ENCODE measurements at regions not wholly inside any gene's neighbourhood (a gene's known extent, or its start where the extent isn't known, plus 50 kb on each side); places are given as distances from the start of the nearest gene placed in this dataset.
A peak's percentile ranks its signal among the peaks of the same experiment; 100 is the strongest.
"Not testable (repeated sequence)": the region's sequence is repeated elsewhere in the genome, so short reads cannot be mapped to it uniquely, and the experiment has no call there.

- peak; percentile 9 for DNase-seq
These were observed 1897.6 kb upstream of the FLRT2 start for GRCh38 chr14:83632375-83632774.

- no peak for DNase-seq
These were observed 1891.0 kb upstream of the FLRT2 start for GRCh38 chr14:83638748-83639504.

GRCh38 chr14:83639505-83639875, 1890.5 kb upstream of the FLRT2 start:
- not testable (repeated sequence) for DNase-seq

GRCh38 chr14:83646228-83646627, 1883.7 kb upstream of the FLRT2 start:
- no peak for DNase-seq

- DNase-seq, result no peak
These were observed 1869.3 kb upstream of the FLRT2 start for GRCh38 chr14:83660597-83660996.

GRCh38 chr14:83664389-83664788, 1865.6 kb upstream of the FLRT2 start:
- DNase-seq, result no peak

GRCh38 chr14:83689265-83689664, 1840.7 kb upstream of the FLRT2 start:
- DNase-seq, result no peak

- no peak for DNase-seq
These were observed 1832.8 kb upstream of the FLRT2 start for GRCh38 chr14:83697099-83697498.

GRCh38 chr14:83702619-83703018, 1827.3 kb upstream of the FLRT2 start:
- no peak for DNase-seq

- DNase-seq, result peak; percentile 50
These were observed 1823.6 kb upstream of the FLRT2 start for GRCh38 chr14:83706231-83706954.

- DNase-seq, result no peak
These were observed 1822.9 kb upstream of the FLRT2 start for GRCh38 chr14:83707056-83707455.

GRCh38 chr14:83709116-83709515, 1820.8 kb upstream of the FLRT2 start:
- no peak for DNase-seq

- DNase-seq, result no peak
These were observed 1818.9 kb upstream of the FLRT2 start for GRCh38 chr14:83711046-83711445.

GRCh38 chr14:83712418-83713129, 1817.4 kb upstream of the FLRT2 start:
- DNase-seq, result peak; percentile 76

GRCh38 chr14:83713732-83714131, 1816.2 kb upstream of the FLRT2 start:
- DNase-seq, result no peak

GRCh38 chr14:83714151-83714550, 1815.8 kb upstream of the FLRT2 start:
- DNase-seq, result no peak

- DNase-seq, result not testable (repeated sequence)
These were observed 1810.5 kb upstream of the FLRT2 start for GRCh38 chr14:83719435-83719834.

- no peak for DNase-seq
These were observed 1796.3 kb upstream of the FLRT2 start for GRCh38 chr14:83733670-83734069.

GRCh38 chr14:83734431-83734830, 1795.5 kb upstream of the FLRT2 start:
- no peak for DNase-seq

GRCh38 chr14:83741269-83741668, 1788.7 kb upstream of the FLRT2 start:
- DNase-seq, result no peak

- no peak for DNase-seq
These were observed 1785.7 kb upstream of the FLRT2 start for GRCh38 chr14:83744224-83744623.

GRCh38 chr14:83744891-83745290, 1785.1 kb upstream of the FLRT2 start:
- DNase-seq, result no peak

- no peak for DNase-seq
These were observed 1783.6 kb upstream of the FLRT2 start for GRCh38 chr14:83746336-83746735.

GRCh38 chr14:83757916-83758315, 1772.0 kb upstream of the FLRT2 start:
- DNase-seq, result no peak

Data from NCI-H345 (cell line).